K562 (cell line): ENCODE measurements at regions not wholly inside any gene's neighbourhood (a gene's known extent, or its start where the extent isn't known, plus 50 kb on each side); places are given as distances from the start of the nearest gene placed in this dataset.

Experiments used
- EHMT2 ChIP-seq: fragments of 450-650 bp; IDR thresholded peaks from 2 replicates; pipeline ENCODE4 v1.6.1; 2018; ENCODE audit warnings: antibody characterized with exemption
- HNRNPLL ChIP-seq: fragments of 200-400 bp; formaldehyde crosslinking; IDR thresholded peaks from 2 replicates; pipeline ENCODE4 v1.6.1; 2017; ENCODE audit warnings: low read length, low read depth, mild to moderate bottlenecking; ENCODE audit not compliant: poor library complexity, severe bottlenecking
- POLR2A ChIP-seq: fragments of 450-650 bp; conservative IDR thresholded peaks from 2 replicates; pipeline ENCODE4 v1.6.1; 2016
- SREBF1 ChIP-seq: fragments of 150-350 bp; IDR thresholded peaks from 2 replicates; pipeline ENCODE4 v1.6.1; 2014; ENCODE audit warnings: antibody characterized with exemption, low read depth, low read length, borderline replicate concordance
- ZNF224 ChIP-seq: sonication (generic); formaldehyde crosslinking; IDR thresholded peaks from 2 replicates; pipeline ENCODE4 v1.8.0; 2022; ENCODE audit warnings: mild to moderate bottlenecking, missing genetic modification reagents

DNA sequence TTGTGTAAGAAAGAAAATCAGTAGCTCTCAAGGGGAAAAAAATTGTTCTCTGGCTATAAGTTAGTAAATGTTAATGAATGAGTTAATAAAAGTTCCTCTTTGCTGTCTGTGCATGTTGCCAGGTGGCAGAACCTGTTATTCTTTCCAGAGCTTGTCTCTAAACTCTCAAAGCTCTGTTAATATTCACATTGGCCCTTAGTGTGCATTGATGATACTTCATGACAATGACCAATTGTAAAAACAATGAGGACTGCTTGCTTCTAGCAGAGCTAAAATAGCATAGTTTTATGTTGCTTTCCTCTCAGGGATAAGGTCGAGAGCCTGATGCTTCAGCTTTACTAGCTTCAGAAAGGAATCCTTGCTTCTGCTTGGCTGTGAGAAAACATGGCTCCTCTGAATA, 91.5 kb downstream of the RAD51AP2 start:
- TF ChIP-seq SREBF1 (no peak), ZNF224 (no peak), POLR2A (no peak), HNRNPLL (no peak), EHMT2 (no peak)
